T-helper 2 cell treated with Interferon-gamma antibody and Interleukin-4, amounts not matched to agents 5 μg/mL and 100 μg/mL, for 36 hours (primary cell): ENCODE measurements at regions not wholly inside any gene's neighbourhood (a gene's known extent, or its start where the extent isn't known, plus 50 kb on each side); places are given as distances from the start of the nearest gene placed in this dataset.

Experiments used
- DNase-seq: peaks from one replicate; pipeline ENCODE4 v3.0.0; 2021; ENCODE audit warnings: low spot score
- H3K27ac Mint-ChIP-seq: one replicate; pipeline ENCODE4 v1.8.0; 2021; ENCODE audit warnings: mild to moderate bottlenecking, mixed read lengths
- H3K27me3 Mint-ChIP-seq: one replicate; pipeline ENCODE4 v1.8.0; 2021; ENCODE audit warnings: low read depth, mixed read lengths
- H3K36me3 Mint-ChIP-seq: one replicate; pipeline ENCODE4 v1.8.0; 2021; ENCODE audit warnings: low read depth, mixed read lengths
- H3K4me1 Mint-ChIP-seq: one replicate; pipeline ENCODE4 v1.8.0; 2021; ENCODE audit warnings: low read depth, mixed read lengths
- H3K4me3 Mint-ChIP-seq: one replicate; pipeline ENCODE4 v1.8.0; 2022; ENCODE audit warnings: mild to moderate bottlenecking, moderate library complexity, mixed read lengths
- H3K9me3 Mint-ChIP-seq: one replicate; pipeline ENCODE4 v1.8.0; 2021; ENCODE audit warnings: mixed read lengths

DNA sequence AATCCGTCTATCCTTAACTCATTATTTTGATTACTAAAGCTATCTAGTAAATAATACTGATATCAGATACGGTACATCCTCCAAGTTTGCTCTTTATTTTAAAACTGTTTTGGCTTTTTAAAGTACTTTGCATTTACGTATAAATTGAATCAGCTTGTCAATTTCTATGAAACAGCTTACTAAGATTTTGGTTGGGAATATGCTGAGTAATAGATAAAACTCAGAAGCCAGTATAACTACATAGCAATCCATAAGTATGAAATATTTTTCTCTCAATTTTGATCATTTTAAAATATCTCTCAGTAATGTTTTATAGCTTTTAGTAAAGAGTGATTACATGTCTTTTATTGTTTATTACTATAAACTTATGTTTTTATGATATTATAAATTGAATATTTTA lies 116.2 kb upstream of the SOX11 start:
- Mint-ChIP-seq H3K36me3 (no peaks in the 10 kb centered on the region), H3K27me3 (no peaks in the 10 kb centered on the region), H3K4me3 (no peak overlapping the region), H3K9me3 (peaks cover 3% of the 10 kb centered on the region), H3K27ac (no peak overlapping the region), H3K4me1 (no peaks in the 10 kb centered on the region)
- no peak for DNase-seq

DNA sequence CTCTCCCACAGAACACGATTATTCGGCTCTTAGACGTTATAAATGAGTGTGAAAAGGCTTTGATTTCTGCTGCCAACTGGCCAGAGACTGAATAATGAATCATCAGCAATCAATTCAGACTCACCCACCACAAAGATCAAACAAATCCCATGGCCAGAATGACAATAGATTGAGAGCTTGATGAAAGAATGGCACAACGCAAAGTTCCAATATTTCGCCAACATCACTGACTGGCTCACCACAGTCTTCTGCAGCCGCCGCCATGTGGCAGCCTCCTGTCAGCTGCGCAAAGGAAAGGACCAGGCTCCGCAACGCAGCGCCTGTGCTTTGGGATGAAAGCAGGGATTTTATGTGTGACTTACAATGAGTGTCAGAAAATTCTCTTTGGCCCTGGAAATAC lies 104.4 kb upstream of the SOX11 start:
- no peak overlapping the region for H3K4me3 Mint-ChIP-seq
- H3K9me3 Mint-ChIP-seq: peaks cover 9% of the 10 kb centered on the region
- DNase-seq: no peak
- H3K4me1 Mint-ChIP-seq: no peaks in the 10 kb centered on the region
- H3K27ac Mint-ChIP-seq: no peak overlapping the region
- no peaks in the 10 kb centered on the region for H3K27me3 Mint-ChIP-seq
- H3K36me3 Mint-ChIP-seq: no peaks in the 10 kb centered on the region

DNA sequence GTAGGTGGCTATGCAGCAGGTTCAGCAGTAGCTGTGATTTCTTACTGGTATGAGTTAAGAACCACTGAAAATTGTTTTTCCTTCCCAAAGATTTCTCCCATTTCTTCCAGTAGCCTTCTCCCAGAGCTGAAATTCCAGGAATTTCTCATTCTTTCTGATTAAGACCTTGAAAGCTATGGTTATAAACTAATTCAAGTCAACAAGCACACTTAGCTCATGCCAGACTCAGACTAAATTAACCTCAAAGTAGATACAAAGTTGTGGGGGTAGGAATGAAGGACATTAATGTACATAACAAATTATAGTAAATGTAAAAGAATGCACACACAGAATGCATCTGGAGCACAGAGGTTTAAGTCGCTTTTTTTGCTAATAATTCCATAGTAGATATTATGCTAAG lies 103.6 kb upstream of the SOX11 start:
- Mint-ChIP-seq H3K9me3 (peaks cover 8% of the 10 kb centered on the region), H3K36me3 (no peaks in the 10 kb centered on the region), H3K27ac (no peak overlapping the region), H3K4me3 (no peak overlapping the region), H3K27me3 (no peaks in the 10 kb centered on the region), H3K4me1 (no peaks in the 10 kb centered on the region)
- no peak for DNase-seq

DNA sequence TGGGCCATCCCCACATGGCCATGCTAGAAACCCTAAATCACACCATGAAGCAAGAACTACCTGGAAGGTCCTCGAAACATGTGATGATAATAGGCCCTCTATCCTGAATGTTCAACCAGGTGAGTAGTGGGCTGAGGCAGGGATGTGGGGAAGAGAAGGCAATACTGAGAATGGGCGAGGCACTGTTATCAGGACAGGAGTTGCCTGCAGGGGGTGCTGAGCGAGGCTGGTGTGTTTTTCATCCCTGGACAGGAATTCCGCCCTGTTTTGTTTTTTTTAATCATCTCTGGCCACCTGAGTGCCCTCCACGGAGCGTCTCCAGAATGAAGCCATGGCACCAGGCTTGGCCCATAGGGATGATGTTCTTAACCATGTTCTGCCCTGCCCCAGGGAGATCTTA lies 103.0 kb upstream of the SOX11 start:
- no peak for DNase-seq
- Mint-ChIP-seq H3K9me3 (peaks cover 10% of the 10 kb centered on the region), H3K27me3 (no peaks in the 10 kb centered on the region), H3K4me3 (no peak overlapping the region), H3K4me1 (no peaks in the 10 kb centered on the region), H3K27ac (no peak overlapping the region), H3K36me3 (no peaks in the 10 kb centered on the region)

DNA sequence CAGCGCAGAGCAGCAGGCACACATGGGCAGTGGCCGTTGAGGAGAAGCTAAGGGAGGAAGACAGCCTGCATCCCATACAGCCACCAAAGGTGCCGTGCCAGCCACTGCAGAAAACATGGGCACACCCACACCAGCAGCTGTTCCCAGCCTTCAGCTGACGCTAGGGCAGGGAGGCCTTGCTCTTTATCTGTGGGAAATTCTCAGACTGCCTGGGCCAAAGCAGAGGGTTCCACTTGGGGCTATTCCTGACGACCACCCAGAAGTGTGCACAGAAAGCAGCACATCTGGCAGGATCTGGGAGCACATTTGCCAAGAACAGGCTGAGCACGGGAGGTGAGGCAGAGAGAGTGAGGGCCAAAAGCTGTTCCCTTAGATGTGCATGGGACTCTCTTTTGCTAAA lies 101.3 kb upstream of the SOX11 start:
- Mint-ChIP-seq H3K4me1 (no peaks in the 10 kb centered on the region), H3K27ac (no peak overlapping the region), H3K36me3 (no peaks in the 10 kb centered on the region), H3K27me3 (no peaks in the 10 kb centered on the region), H3K4me3 (no peak overlapping the region), H3K9me3 (peaks cover 16% of the 10 kb centered on the region)
- DNase-seq: no peak

DNA sequence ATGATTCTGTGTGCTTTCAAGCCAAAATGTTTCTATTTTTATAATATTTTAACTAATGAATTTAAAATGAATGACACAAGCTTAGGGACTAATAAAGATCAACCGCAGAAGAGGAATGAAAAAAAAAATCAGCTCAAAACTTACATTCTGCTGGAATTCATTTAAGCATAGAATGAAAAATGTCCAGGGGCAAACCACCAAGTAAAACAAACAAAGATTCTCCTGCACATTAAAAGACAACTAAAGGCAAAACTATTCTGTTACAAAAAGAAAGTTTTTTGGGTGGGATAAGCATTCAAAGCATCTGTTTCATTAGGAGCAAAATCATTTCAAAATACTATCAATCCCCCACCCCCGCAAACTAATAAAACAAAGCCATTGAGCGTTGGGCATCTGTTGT lies 99.3 kb upstream of the SOX11 start:
- DNase-seq: no peak
- Mint-ChIP-seq H3K27me3 (no peaks in the 10 kb centered on the region), H3K4me1 (no peaks in the 10 kb centered on the region)

DNA sequence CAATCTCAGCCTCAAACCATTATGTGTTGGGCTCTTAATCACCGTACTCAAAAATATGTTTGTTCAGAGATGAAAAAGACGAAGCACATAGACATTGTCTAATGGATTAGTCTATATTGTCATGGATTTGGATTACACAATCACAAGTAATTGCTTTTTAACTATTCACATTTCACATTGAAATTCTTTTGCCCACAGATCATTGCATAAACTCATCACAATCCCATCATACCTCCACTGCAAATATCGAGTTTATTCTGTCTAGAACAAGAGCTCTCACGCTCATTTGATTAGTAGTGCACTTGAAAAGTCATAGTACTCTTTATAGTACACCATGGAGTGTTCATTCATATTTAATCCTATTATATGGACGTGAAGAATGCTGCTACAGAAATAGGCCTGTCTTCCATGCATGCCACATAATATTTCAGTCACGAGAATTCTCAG lies 97.9 kb upstream of the SOX11 start:
- no peaks in the 10 kb centered on the region for H3K36me3 Mint-ChIP-seq
- no peaks in the 10 kb centered on the region for H3K27me3 Mint-ChIP-seq
- no peak overlapping the region for H3K4me3 Mint-ChIP-seq
- H3K9me3 Mint-ChIP-seq: peaks cover 13% of the 10 kb centered on the region
- no peak for DNase-seq
- no peaks in the 10 kb centered on the region for H3K4me1 Mint-ChIP-seq
- H3K27ac Mint-ChIP-seq: no peak overlapping the region

More for the DNA sequence above, 99.3 kb upstream of the SOX11 start:
- Mint-ChIP-seq H3K36me3 (no peaks in the 10 kb centered on the region), H3K4me3 (no peak overlapping the region), H3K27ac (no peak overlapping the region), H3K9me3 (peaks cover 16% of the 10 kb centered on the region)

DNA sequence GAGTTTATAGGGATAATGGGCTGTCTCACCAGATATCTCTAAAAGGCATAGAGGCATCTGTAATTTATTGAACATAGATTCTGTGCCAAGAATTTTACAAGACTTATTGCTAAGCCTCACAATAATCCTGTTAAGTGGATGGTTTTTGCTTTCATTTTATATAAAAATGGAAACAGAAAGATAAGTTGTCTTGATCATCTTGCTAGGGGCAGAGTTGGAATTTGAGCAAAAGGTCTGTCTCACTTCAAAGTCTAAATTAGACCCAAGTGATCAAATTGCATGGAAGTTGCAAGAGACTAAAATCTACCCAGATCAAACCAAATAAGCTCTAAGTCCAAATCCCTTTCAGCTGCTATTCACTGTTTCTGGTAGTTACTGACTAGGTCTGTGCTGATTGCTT lies 95.3 kb upstream of the SOX11 start:
- H3K27me3 Mint-ChIP-seq: no peaks in the 10 kb centered on the region
- no peak overlapping the region for H3K4me3 Mint-ChIP-seq
- no peak overlapping the region for H3K27ac Mint-ChIP-seq
- no peak for DNase-seq
- H3K9me3 Mint-ChIP-seq: peaks cover 9% of the 10 kb centered on the region
- H3K4me1 Mint-ChIP-seq: no peaks in the 10 kb centered on the region
- H3K36me3 Mint-ChIP-seq: no peaks in the 10 kb centered on the region

DNA sequence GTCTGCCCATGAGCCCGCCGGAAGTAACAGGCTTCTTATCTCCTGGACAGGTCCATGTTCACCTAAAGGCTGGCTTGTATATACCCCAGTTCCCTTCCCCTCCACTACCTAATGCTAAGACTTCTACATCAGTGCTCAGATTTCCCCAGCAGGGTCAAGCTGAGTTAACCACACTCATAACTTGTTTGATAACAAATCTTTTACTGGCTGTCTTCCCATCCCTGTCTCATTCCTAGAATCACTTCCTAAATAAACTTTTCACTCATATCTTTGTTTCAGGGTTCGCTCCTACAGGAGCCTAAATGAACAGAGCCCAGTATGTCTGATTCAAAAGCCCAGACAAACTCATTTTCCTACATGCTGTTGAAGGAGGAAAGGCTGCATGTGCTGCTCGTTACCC lies 94.0 kb upstream of the SOX11 start:
- Mint-ChIP-seq H3K4me3 (no peak overlapping the region), H3K27me3 (no peaks in the 10 kb centered on the region), H3K27ac (no peak overlapping the region), H3K4me1 (no peaks in the 10 kb centered on the region), H3K9me3 (peaks cover 8% of the 10 kb centered on the region), H3K36me3 (no peaks in the 10 kb centered on the region)
- DNase-seq: no peak

DNA sequence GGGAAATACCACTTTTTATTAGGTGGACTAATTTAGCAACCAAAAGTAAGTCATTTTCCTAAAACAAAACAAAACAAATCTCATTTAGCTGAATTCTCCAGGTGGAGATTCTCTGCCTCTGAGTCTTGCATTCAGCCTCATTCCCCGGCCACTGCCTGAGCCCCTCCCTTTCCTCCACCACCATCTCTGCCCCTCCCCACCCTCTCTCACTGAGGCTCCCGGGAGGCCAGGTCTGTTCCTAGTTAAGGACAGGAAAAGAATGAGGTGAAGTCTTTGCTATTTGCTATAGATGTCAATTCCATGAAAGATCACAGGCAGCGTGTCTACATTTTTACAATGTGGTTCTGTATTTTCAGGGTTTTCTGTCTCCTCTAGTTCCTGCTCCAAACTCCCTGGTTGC lies 83.0 kb upstream of the SOX11 start:
- Mint-ChIP-seq H3K27me3 (no peaks in the 10 kb centered on the region), H3K9me3 (peaks cover 3% of the 10 kb centered on the region), H3K27ac (no peak overlapping the region), H3K36me3 (no peaks in the 10 kb centered on the region), H3K4me1 (no peaks in the 10 kb centered on the region), H3K4me3 (no peak overlapping the region)
- DNase-seq: no peak

DNA sequence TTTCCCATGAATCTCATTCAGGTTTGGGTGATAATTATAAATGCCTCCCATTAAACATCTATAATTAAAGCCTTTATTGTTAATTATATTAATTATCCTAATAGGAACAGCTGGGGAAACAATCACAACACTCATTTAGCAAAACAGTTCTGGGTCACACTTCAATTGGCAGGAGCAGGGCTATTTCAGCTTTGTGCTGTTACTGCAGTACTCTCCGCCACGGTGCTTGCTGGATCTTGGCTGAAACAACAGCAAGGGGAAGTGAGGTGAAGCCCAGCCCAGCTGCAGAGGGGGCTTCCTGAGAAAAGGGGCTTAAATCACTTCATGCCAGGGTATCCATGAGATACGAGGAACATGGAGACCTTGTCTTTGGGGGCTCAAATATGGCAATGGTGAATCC lies 79.5 kb upstream of the SOX11 start:
- H3K27ac Mint-ChIP-seq: no peak overlapping the region
- no peaks in the 10 kb centered on the region for H3K27me3 Mint-ChIP-seq
- H3K4me3 Mint-ChIP-seq: no peak overlapping the region
- H3K4me1 Mint-ChIP-seq: no peaks in the 10 kb centered on the region
- no peak for DNase-seq
- no peaks in the 10 kb centered on the region for H3K36me3 Mint-ChIP-seq
- peaks cover 3% of the 10 kb centered on the region for H3K9me3 Mint-ChIP-seq

DNA sequence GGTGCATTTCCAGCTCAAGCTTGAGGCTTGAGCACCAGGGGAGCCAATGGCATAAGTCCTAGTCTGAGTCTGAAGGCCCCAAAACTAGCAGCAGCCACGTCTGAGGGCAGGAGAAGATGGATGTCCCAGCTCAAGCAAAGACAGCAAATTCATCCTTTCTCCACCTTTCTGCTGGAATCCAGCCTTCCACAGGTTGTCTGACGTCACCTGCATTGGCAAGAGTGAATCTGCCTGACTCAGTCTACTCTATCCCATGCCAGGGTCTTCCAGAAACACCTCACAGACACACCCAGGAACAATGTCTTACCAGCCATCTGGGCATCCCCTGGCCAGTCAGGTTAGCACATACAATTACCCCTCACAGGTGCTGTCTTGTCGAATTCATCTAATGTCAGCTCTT lies 76.2 kb upstream of the SOX11 start:
- Mint-ChIP-seq H3K36me3 (no peaks in the 10 kb centered on the region), H3K27ac (no peak overlapping the region), H3K4me3 (no peak overlapping the region), H3K4me1 (no peaks in the 10 kb centered on the region), H3K27me3 (no peaks in the 10 kb centered on the region), H3K9me3 (no peaks in the 10 kb centered on the region)
- DNase-seq: no peak

DNA sequence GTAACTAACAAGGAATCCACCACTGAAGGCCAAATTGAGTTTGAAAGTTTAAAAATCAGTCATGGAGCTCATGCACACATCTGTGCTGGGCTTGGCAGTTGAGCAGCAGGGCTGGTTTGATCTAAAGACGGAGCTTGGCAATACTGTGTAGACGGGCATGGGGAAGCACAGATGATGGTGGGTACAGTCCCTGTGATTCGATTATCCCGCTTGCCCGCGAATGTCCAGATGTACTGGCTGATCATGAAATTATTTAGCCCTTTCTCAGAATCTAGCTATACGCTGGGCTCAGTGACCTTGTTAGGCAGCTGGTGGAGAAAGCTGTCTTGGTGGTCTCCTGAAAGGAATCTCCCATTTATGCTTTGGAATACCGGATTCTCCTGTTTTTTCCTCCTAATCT lies 74.8 kb upstream of the SOX11 start:
- H3K36me3 Mint-ChIP-seq: no peaks in the 10 kb centered on the region
- H3K27ac Mint-ChIP-seq: no peak overlapping the region
- DNase-seq: no peak
- H3K4me1 Mint-ChIP-seq: no peaks in the 10 kb centered on the region
- no peaks in the 10 kb centered on the region for H3K27me3 Mint-ChIP-seq
- H3K4me3 Mint-ChIP-seq: no peak overlapping the region
- H3K9me3 Mint-ChIP-seq: peaks cover 3% of the 10 kb centered on the region

DNA sequence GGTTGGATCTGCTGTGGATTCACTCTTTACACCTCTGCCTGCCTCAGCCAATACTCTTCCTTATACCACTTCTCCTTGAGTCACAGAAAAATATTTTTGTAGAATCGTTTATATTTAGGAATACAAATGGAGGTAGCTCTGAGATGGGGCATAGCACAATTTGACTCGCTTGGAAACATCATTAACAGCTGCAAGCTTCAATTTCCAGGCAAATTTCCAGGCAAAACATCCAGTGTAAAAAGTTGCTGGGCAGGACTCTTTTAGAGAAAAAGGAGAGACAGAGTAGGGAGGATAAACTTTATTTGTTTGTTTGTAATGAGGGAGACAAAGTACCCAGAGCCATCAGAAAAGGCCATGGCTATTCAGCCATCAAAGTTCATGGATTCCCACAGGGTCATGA lies 74.4 kb upstream of the SOX11 start:
- H3K9me3 Mint-ChIP-seq: peaks cover 7% of the 10 kb centered on the region
- no peak for DNase-seq
- no peaks in the 10 kb centered on the region for H3K36me3 Mint-ChIP-seq
- no peak overlapping the region for H3K27ac Mint-ChIP-seq
- H3K4me1 Mint-ChIP-seq: no peaks in the 10 kb centered on the region
- H3K4me3 Mint-ChIP-seq: no peak overlapping the region
- H3K27me3 Mint-ChIP-seq: no peaks in the 10 kb centered on the region

DNA sequence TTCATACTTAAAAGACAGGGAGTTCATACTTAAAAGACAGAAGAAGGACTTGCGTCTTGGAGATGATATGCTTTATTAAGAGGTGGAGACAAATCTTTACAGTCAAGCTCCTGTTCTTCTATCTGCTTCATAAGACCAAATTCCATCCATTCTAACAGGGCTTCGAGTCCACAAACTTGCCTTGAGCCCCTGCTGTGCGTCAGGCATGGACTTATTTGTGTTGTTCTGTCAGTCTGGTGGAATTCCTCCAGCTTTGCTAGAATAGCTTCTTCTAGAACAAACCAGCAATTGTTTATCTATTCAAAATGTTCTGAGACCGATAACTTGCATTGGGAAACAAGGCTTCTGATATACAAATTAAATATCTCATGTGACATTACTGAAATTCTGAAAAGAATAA lies 73.9 kb upstream of the SOX11 start:
- Mint-ChIP-seq H3K36me3 (no peaks in the 10 kb centered on the region), H3K27ac (no peak overlapping the region), H3K4me1 (no peaks in the 10 kb centered on the region), H3K4me3 (no peak overlapping the region), H3K27me3 (no peaks in the 10 kb centered on the region), H3K9me3 (peaks cover 9% of the 10 kb centered on the region)
- DNase-seq: no peak
